Type B pancreatic cell (in vitro differentiated cells): ENCODE measurements at regions not wholly inside any gene's neighbourhood (a gene's known extent, or its start where the extent isn't known, plus 50 kb on each side); places are given as distances from the start of the nearest gene placed in this dataset.
"Not testable (repeated sequence)": the region's sequence is repeated elsewhere in the genome, so short reads cannot be mapped to it uniquely, and the experiment has no call there.

Source experiments
- DNase-seq: peaks from one replicate; pipeline ENCODE4 v3.0.0; 2021; ENCODE audit warnings: mixed read lengths; ENCODE audit not compliant: unreplicated experiment; ENCODE audit errors: extremely low spot score
- H3K27ac Mint-ChIP-seq: 2 replicates; pipeline ENCODE4 v1.8.0; 2021; ENCODE audit warnings: mild to moderate bottlenecking, mixed read lengths
- H3K27me3 Mint-ChIP-seq: 2 replicates; pipeline ENCODE4 v1.8.0; 2021; ENCODE audit warnings: mixed read lengths
- H3K36me3 Mint-ChIP-seq: 2 replicates; pipeline ENCODE4 v1.8.0; 2021; ENCODE audit warnings: mixed read lengths
- H3K4me1 Mint-ChIP-seq: one replicate; pipeline ENCODE4 v1.8.0; 2021; ENCODE audit warnings: mixed read lengths; ENCODE audit not compliant: unreplicated experiment
- H3K4me3 Mint-ChIP-seq: 2 replicates; pipeline ENCODE4 v1.8.0; 2021; ENCODE audit warnings: mild to moderate bottlenecking, mixed read lengths
- H3K9me3 Mint-ChIP-seq: 2 replicates; pipeline ENCODE4 v1.8.0; 2021; ENCODE audit warnings: mixed read lengths
- TF ChIP-seq, protein P1 (sequence below): fragments of 200-600 bp; sonication (generic); conservative IDR thresholded peaks from 2 replicates; pipeline ENCODE4 v1.5.0; 2021; ENCODE audit warnings: antibody characterized with exemption, mild to moderate bottlenecking

- no peak overlapping the region for H3K27ac Mint-ChIP-seq
- no peaks in the 10 kb centered on the region for H3K4me1 Mint-ChIP-seq
- no peak overlapping the region for H3K4me3 Mint-ChIP-seq
- no peaks in the 10 kb centered on the region for H3K27me3 Mint-ChIP-seq
- TF ChIP-seq, protein P1, sequence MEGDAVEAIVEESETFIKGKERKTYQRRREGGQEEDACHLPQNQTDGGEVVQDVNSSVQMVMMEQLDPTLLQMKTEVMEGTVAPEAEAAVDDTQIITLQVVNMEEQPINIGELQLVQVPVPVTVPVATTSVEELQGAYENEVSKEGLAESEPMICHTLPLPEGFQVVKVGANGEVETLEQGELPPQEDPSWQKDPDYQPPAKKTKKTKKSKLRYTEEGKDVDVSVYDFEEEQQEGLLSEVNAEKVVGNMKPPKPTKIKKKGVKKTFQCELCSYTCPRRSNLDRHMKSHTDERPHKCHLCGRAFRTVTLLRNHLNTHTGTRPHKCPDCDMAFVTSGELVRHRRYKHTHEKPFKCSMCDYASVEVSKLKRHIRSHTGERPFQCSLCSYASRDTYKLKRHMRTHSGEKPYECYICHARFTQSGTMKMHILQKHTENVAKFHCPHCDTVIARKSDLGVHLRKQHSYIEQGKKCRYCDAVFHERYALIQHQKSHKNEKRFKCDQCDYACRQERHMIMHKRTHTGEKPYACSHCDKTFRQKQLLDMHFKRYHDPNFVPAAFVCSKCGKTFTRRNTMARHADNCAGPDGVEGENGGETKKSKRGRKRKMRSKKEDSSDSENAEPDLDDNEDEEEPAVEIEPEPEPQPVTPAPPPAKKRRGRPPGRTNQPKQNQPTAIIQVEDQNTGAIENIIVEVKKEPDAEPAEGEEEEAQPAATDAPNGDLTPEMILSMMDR = no peak
- peaks cover 15% of the 10 kb centered on the region for H3K9me3 Mint-ChIP-seq
- DNase-seq = no peak
- H3K36me3 Mint-ChIP-seq = no peaks in the 10 kb centered on the region
Observed at GRCh38 chr11:13193613-13194012, 84.0 kb upstream of the BMAL1 start.

GRCh38 chr11:13197374-13197773, 80.2 kb upstream of the BMAL1 start:
- H3K27ac Mint-ChIP-seq, DNase-seq, H3K4me1 Mint-ChIP-seq, H3K27me3 Mint-ChIP-seq, H3K4me3 Mint-ChIP-seq, H3K36me3 Mint-ChIP-seq: not testable (repeated sequence)
- peaks cover 19% of the 10 kb centered on the region for H3K9me3 Mint-ChIP-seq

DNA sequence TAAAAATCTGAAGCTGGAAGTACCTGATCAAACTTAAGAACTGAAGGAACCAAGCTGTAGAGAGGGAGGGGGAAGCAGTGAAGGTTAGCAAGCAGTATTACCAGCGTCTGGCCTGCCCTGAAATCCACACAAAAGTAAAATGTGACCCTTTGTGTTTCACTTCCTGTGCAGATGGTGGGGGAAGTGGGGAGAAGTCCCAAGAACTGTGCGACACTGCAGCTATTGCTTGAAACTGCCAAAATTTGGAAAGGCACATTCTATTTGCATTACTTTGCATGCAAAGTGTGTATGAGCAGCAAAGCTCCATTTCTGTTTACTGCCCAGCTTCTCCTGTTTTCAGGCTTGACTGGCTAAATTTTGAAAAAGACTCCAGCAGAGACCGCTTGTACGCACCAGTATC, 72.1 kb upstream of the BMAL1 start:
- Mint-ChIP-seq H3K4me3 (no peak overlapping the region), H3K4me1 (peaks cover 14% of the 10 kb centered on the region), H3K27ac (no peak overlapping the region), H3K36me3 (no peaks in the 10 kb centered on the region), H3K9me3 (no peaks in the 10 kb centered on the region), H3K27me3 (no peaks in the 10 kb centered on the region)
- TF ChIP-seq, protein P1 = no peak
- DNase-seq = no peak

DNA sequence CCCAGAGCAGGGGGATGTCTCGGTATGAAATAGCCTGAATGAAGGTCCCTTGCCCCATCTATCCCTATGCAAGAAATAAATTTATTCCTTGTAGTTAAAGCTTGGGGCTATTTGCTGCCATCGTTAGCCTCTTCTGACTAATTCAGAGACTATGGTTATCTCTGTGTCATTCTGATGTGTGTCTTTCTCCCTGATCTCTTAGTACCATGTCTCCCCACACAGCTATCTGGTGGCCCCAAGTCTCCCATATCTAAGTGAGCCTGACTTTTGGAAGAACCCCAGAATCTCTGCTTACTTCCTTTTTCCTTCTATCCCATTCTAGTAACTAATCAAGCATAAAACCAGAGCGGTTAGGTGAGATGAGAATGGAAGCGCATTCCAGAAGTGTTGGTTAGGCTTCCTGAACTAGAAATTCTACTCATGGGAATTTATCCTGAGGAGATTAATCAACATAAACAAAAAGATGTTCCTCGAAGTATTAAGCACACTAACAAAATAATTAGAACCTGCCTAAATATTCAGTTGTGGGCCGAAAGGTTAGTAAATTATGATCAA, 71.4 kb upstream of the BMAL1 start:
- peaks cover 14% of the 10 kb centered on the region for H3K4me1 Mint-ChIP-seq
- TF ChIP-seq, protein P1 = no peak
- no peaks in the 10 kb centered on the region for H3K36me3 Mint-ChIP-seq
- DNase-seq = no peak
- H3K4me3 Mint-ChIP-seq = no peak overlapping the region
- H3K9me3 Mint-ChIP-seq = no peaks in the 10 kb centered on the region
- no peaks in the 10 kb centered on the region for H3K27me3 Mint-ChIP-seq
- H3K27ac Mint-ChIP-seq = no peak overlapping the region

- no peaks in the 10 kb centered on the region for H3K9me3 Mint-ChIP-seq
- TF ChIP-seq, protein P1 = no peak
- peak overlapping the region; percentile 78 for H3K4me3 Mint-ChIP-seq
- H3K27me3 Mint-ChIP-seq = no peaks in the 10 kb centered on the region
- H3K27ac Mint-ChIP-seq = peak overlapping the region; percentile 90
- no peak for DNase-seq
- peaks cover 14% of the 10 kb centered on the region for H3K4me1 Mint-ChIP-seq
- no peaks in the 10 kb centered on the region for H3K36me3 Mint-ChIP-seq
Observed at GRCh38 chr11:13207270-13207664, 70.3 kb upstream of the BMAL1 start.

GRCh38 chr11:13207665-13208594, 69.7 kb upstream of the BMAL1 start:
- Mint-ChIP-seq H3K4me1 (peaks cover 14% of the 10 kb centered on the region), H3K4me3 (peak overlapping the region; percentile 78)

More at GRCh38 chr11:13207665-13208594, 69.7 kb upstream of the BMAL1 start:
- no peaks in the 10 kb centered on the region for H3K27me3 Mint-ChIP-seq
- no peaks in the 10 kb centered on the region for H3K36me3 Mint-ChIP-seq
- DNase-seq = no peak
- no peaks in the 10 kb centered on the region for H3K9me3 Mint-ChIP-seq
- H3K27ac Mint-ChIP-seq = peak overlapping the region; percentile 90
- TF ChIP-seq, protein P1 = no peak
